ENCODE measurements at regions not wholly inside any gene's neighbourhood (a gene's known extent, or its start where the extent isn't known, plus 50 kb on each side); places are given as distances from the start of the nearest gene placed in this dataset.

DNA sequence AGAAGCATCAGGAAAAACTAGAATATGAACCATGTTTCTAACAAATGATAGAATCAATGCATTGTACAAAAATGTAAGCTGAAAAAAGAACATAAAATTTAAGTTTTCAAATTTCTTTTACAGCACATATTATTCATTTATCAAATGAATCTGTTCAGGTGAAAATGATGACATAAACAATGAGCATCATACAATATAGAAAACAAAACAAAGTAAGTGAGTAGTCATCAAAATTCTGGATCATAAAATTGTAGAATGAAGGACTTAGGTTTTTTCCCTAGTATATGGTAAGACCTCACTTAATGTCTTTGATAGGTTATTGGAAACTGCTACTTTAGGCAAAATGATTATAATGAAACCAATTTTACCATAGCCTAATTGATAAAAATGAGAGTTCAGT lies 427.0 kb upstream of the KCNH7 start:
- no peak for DNase-seq (ENCODE audit: low read depth)

DNA sequence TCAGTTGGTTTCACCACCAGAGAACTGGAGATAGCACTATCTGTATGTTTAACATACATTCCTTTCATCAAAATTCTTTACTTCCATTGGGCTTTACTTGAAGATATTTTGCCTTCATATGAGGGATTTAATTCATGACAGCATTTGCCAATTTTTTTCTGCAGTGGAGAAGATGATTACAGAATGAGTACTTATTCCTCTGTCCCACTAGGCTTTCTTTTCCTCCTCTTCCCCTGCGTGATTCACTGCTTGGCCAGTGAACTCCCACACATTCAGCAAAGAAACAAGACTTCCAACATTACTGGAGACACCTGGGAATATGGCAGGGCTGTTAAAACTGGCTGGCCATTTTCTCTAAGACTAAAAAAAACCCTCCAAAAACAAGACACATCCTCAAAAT lies 425.8 kb upstream of the KCNH7 start:
- DNase-seq (ENCODE audit: low read depth) = peak; percentile 67

DNA sequence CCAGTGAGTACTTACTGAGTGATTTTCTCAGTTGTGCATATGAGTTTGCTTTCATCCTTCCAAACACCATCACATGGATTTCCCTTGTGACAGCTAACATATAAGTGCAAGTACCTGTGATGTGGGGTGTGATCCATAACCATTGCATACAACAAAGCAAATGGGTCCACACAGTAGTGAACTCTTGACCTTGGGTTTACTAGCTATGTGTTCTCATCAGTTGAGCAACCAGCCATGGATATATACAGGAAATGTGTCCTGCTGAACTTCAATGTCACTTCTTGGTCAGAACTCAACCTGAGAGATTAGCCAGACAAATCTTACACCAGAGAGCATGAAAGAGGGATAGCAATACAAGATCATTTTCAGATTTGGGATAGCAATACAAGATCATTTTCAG lies 420.9 kb upstream of the KCNH7 start:
- no peak for DNase-seq (ENCODE audit: low read depth)

DNA sequence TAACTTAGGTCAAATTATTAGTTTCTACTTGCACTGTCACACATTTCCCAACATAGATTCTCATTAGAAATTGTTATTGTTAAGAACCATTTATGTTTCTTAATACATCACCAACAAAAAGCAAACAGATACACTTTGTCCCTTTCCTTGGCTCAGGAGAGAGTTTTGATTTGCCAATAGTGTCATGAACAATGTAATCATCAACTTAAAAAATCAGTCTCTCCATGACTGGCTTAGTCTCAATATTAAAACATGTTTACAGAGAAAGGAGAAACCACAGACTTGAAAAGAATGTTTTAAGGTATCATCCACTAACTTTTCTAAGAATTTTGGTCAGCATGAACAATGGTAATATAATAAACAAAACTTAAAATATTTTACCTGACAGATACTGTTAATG lies 416.5 kb upstream of the KCNH7 start:
- DNase-seq (ENCODE audit: low read depth) = no peak

DNA sequence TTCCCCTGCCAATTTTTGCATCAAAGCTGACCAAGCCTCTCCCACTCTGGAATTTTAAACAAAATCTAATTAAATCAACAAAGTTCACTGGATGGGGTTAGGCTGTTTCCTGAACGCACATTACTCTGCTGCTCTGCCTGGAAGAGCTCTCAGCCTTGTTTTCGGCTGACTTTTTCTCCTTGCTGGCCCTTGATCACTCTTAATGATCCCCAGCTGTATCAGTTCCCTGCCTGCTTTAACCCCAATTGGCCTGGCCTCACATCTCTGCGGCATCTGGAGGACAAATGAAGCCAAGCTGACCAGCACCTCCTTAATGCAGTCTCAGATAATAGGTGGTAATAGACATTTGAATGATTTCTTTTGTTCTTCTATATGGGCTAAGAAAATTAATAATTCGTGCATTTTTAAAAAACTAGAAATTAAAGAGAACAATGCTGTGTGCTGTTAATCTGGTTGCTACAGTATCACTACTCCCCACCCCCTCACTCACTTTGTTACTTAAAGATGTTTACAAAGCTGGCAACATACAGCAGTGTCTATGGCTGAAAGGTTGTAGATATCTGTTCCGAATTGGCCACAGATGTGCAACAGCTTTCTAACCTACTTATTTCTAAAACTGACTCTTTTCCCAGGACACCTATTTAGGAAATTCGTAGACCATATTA lies 415.2 kb upstream of the KCNH7 start:
- no peak for DNase-seq (ENCODE audit: low read depth)

DNA sequence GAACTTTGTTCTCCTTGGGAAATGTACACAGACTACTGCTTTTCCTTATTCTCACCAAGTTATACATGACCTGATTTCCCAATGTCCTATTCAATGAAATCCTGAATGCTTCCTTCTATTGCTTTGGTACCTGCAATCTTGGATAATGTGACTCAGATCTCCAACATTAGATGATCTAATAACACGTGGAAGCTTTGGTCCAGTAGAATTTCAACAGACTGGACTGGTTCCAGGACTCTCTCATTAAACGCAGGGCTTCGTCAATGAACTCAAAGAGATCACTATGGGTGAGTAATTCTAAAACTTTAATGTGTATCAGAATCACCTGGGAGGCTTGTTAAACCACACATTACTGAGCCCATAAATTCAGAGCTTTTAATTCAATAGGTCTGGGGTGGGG lies 413.6 kb upstream of the KCNH7 start:
- DNase-seq (ENCODE audit: low read depth) = no peak

DNA sequence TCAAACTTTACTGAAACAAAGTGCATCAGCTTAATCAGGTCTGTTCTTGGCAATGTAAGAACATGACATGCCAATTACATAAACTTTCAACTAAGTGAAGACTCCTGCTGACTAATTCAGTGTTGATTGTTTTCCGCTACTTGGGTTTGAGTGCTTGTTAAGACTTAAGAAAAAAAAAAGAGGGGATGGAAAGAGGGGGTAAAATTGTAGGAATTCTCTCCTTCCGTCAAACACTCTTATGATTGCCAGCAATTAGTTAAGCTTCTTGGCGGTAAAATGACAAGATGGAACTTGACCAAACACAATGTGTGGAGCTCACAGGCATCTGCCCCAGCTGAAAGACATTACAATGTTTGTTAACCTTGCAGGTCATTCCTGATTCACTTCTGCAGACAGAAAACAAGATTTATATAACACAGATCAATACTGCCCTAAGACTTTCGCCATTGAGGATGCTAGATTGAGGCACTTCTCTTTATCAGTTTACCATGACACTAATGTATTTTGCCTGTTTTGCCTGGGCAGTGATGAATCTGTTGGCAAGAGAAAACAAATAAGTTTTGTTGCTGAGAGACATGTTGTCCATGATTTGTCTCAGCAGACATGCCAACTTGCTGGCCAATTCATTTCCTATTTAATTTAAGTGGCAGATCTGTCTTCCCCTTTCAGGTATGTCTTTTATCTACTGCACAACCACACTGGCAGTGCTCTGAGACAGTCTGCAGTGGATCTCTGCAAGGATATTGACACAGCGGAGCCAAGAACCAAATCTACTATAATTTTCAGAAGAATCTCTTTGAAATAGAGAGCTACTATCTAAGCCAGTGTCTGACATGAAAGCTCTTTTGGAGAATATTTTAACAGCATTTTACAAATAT lies 410.0 kb upstream of the KCNH7 start:
- no peak for DNase-seq (ENCODE audit: low read depth)

DNA sequence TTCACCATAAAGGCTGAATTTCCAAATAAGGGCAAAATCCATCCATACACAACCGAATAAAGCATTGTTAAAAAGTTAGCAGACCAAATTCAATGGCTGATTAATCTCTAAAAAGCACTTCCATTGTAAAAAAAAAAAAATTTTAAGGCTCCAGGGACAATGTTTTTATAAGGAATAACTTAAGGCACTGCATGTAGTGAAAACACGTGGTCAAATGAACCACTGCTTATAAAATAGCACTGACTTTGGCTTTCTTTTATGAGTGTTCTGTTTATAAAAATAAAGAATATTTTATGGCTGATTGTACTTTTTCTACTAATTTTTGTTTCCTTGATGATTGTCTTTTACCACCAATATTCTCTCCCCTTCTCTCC lies 409.3 kb upstream of the KCNH7 start:
- no peak for DNase-seq (ENCODE audit: low read depth)

DNA sequence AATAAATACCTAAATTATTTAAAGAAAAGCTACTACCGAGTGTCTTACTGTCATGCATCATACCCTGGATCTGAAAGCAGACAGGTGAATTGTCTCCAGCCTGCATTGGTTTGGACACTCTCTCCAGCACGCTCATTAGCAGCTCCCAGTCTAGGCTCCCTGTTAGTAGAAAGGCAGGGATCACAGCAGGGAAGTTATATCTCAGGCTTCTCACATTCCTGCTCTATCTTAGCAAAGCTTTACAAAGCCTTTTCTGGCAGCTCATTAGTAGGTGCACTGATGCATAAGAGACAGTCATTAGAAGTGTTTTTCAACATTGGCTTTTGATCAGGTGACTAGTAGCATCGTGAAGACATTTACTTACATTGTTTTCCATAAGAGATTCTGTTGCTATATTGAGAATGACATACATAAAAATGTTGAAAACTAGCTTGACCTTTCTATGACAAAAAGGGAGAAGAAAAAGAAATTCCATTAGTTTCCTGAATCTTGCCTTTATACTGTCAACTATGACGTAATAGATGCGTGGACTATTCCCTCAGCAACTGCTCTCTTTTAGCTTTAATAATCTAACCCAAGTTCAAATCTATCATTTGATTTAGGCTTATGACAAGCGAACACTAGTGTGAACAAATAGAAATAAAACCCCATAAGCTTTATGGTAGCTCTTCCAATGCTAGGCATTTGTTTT lies 408.7 kb upstream of the KCNH7 start:
- no peak for DNase-seq (ENCODE audit: low read depth)

DNA sequence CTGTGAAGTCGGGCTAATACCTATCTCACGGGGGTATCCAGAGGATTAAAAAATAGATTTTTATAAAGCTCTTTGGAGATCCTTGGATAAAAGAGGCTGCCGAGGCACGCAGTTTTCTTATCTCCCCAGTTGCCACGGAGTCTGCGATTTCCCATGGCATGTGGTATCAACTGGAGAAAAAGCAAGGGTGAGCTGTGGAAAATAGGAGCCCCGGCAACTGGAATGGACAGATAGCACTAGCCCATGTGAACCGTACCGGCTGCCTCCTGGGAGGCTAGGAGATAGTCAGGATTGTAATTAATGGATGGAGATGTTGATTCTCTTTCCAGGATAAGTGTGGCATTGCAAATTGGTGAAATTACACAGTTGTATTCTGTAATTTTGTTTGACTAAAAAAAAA lies 407.6 kb upstream of the KCNH7 start:
- DNase-seq (ENCODE audit: low read depth) = no peak

DNA sequence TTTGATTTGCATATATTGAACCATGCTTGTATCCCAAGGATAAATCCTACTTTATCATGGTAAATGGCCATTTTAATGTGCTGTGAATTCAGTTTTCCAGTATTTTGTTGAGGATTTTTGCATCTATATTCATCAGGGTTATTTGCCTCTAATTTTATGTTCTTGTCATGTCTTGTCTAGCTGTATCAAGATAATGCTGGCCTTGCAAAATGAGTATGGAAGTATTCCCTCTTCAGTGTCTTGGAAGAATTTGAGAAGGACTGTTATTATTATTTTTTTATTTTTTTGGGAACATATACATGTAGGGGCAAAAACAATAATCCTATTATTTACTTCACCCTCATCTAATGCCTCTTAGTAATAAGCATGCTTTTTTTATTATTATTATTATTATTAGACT lies 398.0 kb upstream of the KCNH7 start:
- no peak for DNase-seq (ENCODE audit: low read depth)

DNA sequence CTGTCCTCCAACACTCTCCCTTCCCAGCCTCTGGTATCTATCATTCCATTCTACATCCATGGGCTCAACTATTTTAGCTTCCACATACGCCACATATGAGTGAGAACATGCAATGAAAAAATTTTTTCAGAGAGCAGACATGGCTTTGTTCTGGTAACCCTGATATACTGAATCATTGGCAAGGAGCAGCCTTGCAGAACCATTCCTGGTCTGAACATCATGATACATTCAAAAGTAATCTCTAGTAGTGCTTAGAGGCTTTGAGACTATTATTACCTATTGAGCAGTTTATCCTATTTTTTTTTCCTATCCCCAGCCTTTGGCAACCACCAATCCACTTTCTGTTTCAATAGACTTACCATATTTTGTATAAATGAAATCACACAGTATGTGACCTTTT lies 393.1 kb upstream of the KCNH7 start:
- no peak for DNase-seq (ENCODE audit: low read depth)

DNA sequence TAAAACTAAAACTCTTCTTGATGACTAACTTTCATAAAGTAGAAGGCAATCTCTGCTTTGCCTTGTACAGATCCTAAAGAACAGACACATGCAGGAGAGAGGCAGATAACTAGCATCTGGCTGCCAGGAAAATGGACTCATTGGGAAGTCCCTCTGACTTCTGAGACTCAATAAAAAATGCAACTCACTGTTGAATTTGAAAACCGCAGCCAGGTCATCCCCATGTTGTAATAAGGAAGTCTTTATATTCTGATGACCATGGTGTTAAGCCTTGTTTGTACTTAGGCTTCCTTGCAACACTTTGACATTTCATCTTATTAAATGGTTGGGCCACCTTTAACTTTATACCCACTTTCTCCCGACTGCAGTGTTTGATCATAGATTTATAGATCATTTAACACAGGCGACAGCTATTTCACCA lies 375.1 kb upstream of the KCNH7 start:
- no peak for DNase-seq (ENCODE audit: low read depth)

DNA sequence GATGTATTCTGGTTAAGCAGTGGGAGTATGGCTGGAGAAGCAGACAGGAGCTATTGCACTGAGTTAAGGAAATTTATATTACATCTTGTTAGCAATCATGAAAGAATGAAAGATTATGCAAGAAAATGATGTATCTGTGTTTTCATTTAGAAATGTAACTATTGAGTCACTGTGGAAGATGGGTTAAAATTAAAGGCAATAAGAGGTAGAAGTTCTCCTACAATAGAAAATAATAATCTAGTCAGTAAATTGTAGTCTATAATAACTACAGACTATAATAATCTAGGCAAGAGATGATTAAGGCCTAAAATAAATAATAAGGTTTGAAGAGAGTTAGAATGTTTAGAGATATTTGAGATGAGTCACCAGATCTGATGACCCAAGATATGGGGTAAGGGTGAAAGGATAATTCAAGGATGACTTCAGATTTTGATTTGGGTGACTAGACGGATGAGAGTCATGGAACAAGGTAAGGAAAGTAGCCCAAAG lies 371.9 kb upstream of the KCNH7 start:
- peak; percentile 70 for DNase-seq (ENCODE audit: low read depth)

DNA sequence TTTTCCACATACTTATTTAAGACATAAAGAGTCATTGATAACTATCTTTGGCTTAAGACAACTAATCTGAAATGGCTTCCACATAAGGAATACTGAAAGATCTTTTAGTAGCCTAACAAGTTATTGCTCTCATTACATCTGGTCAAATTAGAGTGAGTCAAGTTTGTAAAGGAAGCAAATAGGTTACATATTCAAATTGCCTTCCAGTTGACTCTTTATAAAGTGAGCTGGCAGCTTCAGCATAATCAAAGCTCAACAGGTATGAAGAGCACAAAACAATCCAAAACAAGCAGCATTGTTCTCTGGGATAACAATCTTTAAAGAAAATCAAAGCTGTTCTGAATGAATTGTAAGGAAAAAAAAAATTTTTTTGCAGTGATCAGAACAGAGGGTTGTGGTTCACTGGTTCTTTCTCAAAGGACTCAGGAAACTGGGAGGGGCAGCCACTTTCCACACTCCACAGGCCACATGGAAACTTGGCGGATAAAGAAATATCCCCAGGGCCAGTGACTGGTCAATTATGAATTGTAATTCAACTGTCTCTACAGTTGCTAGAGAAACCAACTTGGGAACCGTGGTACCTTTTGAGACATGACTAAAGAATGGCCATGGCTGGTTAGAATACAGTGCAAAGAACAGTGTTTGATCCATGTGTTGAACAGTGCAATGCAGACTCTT lies 369.3 kb upstream of the KCNH7 start:
- no peak for DNase-seq (ENCODE audit: low read depth)

DNA sequence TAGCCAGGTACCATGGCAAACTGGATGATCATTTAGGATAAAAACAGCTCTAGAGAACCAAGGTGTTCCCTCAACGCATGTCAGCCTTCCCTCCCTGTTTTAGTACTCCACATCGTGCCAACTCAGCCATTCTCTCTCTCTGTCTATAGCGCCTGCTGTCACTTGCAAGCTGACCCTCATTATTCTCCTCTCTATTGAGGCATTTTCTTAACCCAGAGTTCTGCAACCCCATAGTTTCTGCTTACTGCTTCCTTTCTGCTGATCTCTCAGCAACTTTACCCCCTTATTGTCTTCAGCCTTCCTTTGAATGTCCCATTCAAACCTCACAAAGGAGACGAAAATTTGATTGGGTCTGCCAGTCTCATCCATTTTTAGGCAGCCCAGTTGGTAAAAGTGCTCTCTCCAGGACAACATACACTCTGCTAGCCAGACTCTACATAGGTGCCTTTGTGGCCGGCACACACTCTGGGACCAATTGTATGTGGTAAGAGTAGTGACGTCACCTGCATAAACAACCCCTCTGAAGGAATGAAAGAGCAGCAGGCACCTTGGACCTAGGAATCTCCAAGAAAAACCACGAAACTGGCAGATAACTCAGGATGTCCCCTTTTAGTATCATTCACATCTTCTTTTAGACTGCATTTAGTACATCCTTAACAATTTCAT lies 367.2 kb upstream of the KCNH7 start:
- DNase-seq (ENCODE audit: low read depth) = no peak

DNA sequence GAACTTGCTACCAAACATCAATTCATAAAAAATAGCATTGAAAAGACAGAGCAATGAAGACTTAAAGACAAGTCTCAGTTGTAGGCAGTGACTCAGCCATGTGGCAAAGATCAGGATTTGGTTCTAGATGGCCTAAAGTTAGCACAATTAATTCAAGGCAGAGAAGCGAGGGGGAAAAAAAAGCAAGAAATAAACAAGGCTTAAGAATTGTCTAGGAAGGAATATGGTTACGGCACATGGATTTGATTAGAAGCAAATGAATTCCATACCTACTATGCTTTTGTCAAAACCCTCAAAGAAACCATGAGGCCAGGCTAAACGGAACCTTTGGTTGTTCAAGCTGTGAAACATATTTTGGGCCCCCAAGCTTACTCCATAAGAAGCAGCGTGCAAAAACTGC lies 362.2 kb upstream of the KCNH7 start:
- DNase-seq (ENCODE audit: low read depth) = no peak

DNA sequence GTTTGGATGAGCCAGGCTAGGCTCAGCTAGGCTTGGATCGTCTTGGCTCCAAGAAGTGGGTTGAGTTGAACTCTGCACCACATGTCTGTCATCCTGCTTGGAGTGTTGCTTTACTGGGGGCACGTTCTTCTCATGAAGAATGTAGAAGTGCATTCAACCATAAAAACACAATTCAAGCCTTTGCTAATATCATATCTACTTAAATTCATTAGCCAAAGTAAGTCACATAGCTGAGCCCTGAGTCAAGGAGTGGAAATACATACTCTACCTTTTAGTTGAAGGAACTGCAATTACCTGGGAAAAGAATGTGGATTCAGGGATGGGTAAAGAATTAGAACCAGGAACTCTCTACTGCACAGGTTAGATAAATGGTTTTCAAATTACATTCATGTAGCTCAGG lies 360.4 kb upstream of the KCNH7 start:
- no peak for DNase-seq (ENCODE audit: low read depth)

DNA sequence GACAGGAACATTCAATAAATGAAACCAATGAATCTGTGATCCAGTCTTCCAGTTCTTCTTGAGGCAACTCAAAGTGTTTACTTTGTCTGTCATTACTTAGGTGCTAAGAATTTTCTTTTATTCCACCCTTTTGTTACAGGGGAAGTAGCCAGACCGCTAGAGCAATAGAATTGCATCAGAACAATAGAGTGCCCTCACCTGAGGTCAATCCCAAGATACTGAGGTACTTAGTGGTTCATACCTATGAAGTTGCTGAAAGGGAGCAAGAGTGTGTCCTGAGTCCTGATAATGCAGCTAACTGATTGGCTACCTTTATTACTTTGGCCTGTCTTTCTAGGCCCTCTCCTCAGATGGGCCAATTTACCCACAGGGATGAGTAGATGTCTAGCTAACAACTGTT lies 359.4 kb upstream of the KCNH7 start:
- DNase-seq (ENCODE audit: low read depth) = no peak

DNA sequence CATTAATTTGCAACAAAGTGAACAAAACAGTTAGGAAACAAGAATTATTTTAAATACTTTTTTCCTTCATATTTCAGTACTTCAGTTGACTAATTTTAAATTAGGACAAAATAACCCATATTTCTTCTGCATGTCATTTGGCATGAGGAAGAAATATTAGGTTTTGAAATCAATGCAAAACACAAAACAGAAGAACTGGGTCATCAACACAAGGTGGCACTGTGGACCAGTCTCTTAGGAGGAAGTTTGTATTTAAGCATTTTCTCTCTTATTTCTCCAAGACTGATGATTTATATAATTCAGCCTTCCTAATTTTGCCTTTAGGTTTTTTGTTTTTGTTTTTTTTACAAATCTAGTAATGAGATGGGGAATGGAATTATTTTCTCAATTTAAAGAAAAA lies 352.8 kb upstream of the KCNH7 start:
- no peak for DNase-seq (ENCODE audit: low read depth)

DNA sequence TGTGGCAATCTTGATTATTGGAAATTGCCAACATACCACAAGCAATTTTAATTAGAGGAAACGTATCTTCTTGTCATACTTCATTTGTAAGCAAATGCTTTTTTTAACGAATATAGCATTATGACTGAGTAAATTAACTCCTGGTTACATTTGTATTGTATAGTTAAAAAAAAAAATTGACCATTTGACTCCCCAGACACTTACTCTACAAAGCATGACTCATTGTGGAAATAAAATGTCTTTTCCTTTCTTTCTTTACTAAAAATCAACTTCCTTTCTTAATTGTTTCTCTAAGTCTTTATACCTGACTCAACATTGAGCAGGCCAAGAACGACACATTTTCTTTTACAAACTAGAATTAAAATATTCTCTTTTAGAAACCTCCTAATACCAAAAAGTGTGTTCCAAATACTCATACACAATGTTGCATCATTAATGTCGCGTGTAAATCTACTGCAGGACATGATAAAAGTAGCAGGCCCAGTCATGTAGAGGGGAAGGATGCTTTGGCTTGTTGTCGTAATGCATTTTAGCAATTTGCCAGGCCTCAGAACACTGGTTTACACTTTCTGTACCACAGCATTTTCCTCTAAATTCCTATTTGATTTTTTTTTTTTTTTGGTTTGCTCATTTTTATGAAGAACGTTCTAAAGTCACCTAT lies 349.6 kb upstream of the KCNH7 start:
- DNase-seq (ENCODE audit: low read depth) = no peak
